GM12801 (cell line): ENCODE measurements at regions not wholly inside any gene's neighbourhood (a gene's known extent, or its start where the extent isn't known, plus 50 kb on each side); places are given as distances from the start of the nearest gene placed in this dataset.

ENCODE experiments used
- TF ChIP-seq, protein P1 (sequence below): IDR thresholded peaks from one replicate; pipeline ENCODE4 v1.5.1; 2011; ENCODE audit warnings: control low read depth; ENCODE audit not compliant: insufficient read length; ENCODE audit errors: extremely low read depth

DNA sequence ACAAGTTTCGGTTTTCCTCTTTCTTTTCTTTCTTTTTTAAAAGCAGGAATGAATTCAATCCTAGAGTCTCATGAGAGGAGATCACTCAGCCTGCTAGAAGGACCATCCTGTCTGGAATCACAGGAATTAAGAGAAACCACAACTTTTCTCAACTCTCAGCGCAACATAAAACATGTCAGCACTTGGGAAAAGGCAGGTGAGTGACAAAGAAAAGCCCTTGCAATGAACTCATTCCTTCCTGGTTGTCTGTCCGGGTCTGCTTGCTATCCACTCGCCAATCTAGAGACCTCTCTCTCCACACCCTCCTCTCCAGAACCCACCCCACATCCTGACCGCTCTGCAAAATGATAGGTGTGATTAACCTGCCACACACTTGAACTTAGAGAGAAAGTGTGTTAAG, 253.8 kb downstream of the LY86 start:
- TF ChIP-seq, protein P1, sequence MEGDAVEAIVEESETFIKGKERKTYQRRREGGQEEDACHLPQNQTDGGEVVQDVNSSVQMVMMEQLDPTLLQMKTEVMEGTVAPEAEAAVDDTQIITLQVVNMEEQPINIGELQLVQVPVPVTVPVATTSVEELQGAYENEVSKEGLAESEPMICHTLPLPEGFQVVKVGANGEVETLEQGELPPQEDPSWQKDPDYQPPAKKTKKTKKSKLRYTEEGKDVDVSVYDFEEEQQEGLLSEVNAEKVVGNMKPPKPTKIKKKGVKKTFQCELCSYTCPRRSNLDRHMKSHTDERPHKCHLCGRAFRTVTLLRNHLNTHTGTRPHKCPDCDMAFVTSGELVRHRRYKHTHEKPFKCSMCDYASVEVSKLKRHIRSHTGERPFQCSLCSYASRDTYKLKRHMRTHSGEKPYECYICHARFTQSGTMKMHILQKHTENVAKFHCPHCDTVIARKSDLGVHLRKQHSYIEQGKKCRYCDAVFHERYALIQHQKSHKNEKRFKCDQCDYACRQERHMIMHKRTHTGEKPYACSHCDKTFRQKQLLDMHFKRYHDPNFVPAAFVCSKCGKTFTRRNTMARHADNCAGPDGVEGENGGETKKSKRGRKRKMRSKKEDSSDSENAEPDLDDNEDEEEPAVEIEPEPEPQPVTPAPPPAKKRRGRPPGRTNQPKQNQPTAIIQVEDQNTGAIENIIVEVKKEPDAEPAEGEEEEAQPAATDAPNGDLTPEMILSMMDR: no peak

DNA sequence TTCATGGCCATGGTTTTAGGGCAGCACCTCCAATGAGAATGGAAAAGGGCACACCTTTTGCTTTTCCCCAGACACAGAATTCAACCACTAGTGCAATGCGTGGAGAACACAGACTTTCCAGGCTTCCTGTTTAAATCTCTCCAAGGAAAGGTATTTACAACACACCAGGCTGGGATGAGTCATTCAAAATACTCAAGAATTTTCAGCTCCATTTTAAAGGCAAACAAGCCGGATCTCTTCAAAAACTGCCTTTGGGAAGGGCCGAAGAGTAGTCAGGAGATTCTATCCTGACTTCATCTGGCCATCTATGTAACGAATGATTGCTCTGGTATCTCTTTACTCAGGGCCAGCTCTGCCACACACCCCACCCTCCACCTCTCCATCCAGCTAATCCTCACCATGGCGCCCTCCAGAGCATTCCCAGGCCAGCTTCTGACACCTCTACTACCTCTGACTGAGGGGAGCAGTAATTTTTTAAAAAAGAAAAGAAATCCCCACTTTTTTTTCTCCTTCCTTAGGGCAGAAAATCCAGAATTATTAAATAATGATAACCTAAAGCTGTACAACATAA, 254.6 kb downstream of the LY86 start:
- TF ChIP-seq, protein P1: no peak

DNA sequence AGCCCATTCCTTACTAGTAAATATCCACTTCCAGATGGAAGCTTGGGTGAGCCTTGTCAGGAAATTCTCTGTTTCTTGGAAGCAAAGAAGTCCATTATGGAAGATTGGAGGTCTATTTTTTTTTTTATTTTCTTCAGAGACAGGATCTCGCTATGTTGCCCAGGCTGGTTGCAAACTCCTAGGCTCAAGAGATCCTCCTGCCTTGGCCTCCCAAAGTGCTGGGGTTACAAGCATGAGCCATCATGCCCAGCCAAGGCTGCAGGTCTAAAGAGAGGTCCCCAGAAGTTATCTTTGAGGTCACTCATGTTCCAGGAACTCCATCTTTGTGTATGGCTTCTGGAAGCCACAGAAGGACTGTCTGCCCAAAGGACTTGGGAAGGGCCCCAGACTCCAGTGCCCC, 255.3 kb downstream of the LY86 start:
- TF ChIP-seq, protein P1: no peak

DNA sequence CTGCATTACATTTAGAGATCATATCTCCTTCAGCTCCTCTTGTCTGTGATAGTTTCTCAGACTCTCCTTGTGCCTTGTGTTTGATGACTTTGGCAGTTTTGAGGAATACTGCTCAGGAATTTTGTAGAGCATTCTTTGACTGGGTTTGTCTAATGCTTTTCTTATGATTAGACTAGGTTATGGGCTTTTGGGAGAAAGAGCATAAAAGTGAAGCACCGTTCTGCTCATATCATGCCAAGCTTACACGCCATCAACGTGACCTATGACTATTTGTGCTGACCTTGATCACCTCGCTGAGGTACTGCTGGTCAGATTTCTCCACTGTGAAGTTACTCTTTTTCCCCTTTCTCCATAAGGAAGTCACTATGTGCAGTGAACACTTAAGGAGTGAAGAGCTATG, 256.0 kb downstream of the LY86 start:
- TF ChIP-seq, protein P1: no peak

DNA sequence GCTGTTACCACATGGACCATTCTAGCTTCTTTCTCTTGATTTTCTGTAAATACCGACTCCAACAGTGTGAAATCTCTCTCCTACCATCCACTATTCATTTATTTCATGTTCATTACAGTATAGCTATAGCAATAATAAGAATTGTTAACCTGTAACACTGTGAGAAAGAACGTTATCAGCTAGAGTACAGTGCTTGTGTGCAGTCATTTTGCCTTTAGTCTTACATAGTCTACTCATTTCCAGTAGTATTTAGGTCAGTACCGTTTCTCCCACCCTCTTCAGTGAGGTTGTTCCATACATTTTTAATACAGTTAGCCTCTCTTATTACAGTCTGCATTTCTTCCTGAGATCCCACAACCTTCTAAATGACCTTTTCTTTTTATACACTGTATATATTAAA, 257.1 kb downstream of the LY86 start:
- TF ChIP-seq, protein P1: no peak

DNA sequence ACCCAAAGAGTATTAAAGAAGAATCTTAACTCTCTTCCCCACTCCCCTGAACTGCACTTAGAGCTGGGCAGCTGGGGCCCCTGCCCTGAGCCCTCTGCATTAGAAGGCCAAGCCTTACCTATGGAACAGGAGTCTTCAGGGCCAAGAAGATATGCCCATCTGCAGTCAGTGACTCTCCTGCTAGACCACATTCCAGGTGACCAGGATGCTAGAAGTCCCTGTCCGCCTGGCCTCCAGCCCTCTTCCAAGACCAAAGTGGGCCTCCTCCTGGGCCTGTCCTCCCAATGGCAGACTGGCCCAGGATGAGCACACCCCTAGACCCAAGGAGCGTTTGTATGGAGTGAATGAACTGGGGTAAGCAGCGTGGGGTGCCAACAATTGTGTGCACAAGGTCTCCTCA, 259.1 kb downstream of the LY86 start:
- TF ChIP-seq, protein P1: no peak

DNA sequence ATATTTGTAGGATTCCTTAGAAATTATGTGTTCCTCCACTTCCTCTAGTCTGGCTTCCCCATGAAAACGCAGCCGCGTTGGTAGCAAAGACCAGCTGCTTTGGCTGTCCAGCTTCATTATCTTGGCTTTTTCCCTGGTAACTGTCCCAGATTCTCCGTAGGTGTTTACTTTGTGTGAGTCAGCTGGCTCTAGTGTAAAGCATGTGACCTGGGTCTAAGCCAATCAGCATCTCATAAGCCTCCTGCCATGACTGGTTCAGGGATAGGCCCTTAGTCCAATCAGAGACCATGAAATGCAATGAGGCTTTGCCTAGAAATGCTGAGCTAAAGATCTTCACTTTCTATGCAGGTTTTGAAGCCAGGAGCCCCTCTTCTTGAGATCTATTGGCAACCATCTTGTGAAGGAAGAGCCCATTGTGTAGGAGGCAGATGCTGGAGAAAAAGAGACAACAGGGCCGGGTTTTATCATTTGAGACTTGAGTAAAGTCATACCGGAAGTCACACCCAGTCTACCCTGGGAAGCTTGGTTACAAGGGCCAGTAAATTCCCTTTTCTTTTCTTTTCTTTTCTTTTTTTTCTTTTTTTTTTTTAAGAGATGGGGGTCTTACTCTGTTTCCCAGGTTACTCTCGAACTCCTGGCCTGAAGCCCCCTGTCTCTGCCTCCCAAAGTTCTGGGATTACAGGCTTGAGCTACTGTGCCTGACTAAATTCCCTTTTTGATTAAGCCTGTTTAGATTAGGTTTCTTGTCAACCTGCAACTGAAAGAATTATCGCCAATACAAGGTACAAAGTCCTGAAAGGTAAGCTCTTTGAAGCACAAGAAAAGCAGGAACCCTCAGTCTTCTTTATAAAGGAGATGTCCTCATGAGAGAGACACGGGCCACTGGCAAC, 256.5 kb upstream of the RREB1 start:
- TF ChIP-seq, protein P1: no peak
